Right lobe of liver (tissue), 6 donors: ENCODE measurements at regions not wholly inside any gene's neighbourhood (a gene's known extent, or its start where the extent isn't known, plus 50 kb on each side); places are given as distances from the start of the nearest gene placed in this dataset.
A peak's percentile ranks its signal among the peaks of the same experiment; 100 is the strongest.

Experiments
- ATAC-seq, 4 donors: fragments of 200-7000 bp; cut with Tn5 transposase; one replicate each; pipeline ENCODE4 v1.9.1; 2020; ENCODE audit warnings: mild to moderate bottlenecking in 4 of 4, moderate library complexity in 4 of 4
- DNase-seq, 3 donors: peaks; one replicate each; pipeline ENCODE4 v3.0.0-alpha.2; 2020
- H3K27ac ChIP-seq, 3 donors: fragments of 200-600 bp; one replicate each; pipeline ENCODE4 v1.8.0; 2022
- H3K27me3 ChIP-seq, 2 donors: fragments of 200-600 bp; one replicate each; pipeline ENCODE4 v1.8.0; 2022
- H3K36me3 ChIP-seq, 4 donors: fragments of 200-600 bp; sonication (generic) in 1 of 4; one replicate each; pipeline versions ENCODE4 v1.5.1 to v1.8.0; 2017 to 2022; ENCODE audit warnings: control low read depth in 1 of 4
- H3K4me1 ChIP-seq, 4 donors: fragments of 200-600 bp; sonication (generic) in 1 of 4; one replicate each; pipeline versions ENCODE4 v1.5.1 to v1.8.0; 2017 to 2022; ENCODE audit warnings: control low read depth in 1 of 4
- H3K4me3 ChIP-seq, 3 donors: fragments of 200-600 bp; one replicate each; pipeline ENCODE4 v1.8.0; 2022
- H3K9me3 ChIP-seq, 4 donors: fragments of 200-600 bp; sonication (generic) in 1 of 4; one replicate each; pipeline versions ENCODE4 v1.5.1 to v1.8.0; 2017 to 2022; ENCODE audit warnings: control low read depth in 1 of 4
- CTCF ChIP-seq, 4 donors: fragments of 200-600 bp in 3 of 4; fragments of 450-650 bp in 1 of 4; IDR thresholded peaks; one replicate each; pipeline versions ENCODE4 v1.5.1 to v1.8.0; 2016 to 2022; ENCODE audit warnings: antibody characterized with exemption in 4 of 4, mild to moderate bottlenecking in 2 of 4
- POLR2A ChIP-seq: fragments of 450-650 bp; IDR thresholded peaks from one replicate; pipeline ENCODE4 v1.6.1; 2017; ENCODE audit warnings: antibody characterized with exemption, mild to moderate bottlenecking
- WGBS: methylation state at CpG from one replicate; pipeline ENCODE4 v1.1.6; 2018; ENCODE audit warnings: low coverage, low lambda C conversion rate; ENCODE audit not compliant: insufficient coverage; ENCODE audit errors: missing lambda C conversion rate; 5-methylcytosine and 5-hydroxymethylcytosine counted together
- intact Hi-C, 2 donors: fragments of 100-400 bp; cut with DNase I; formaldehyde crosslinking; loops; one replicate each; pipeline versions ENCODE4 v1.11.2 to v1.14.1; 2022
- donor health status: DM: no; HTN: yes; CAD: no.
- donor health status: DM: no; HTN: no; CAD: no.
- donor health status: DM: no; HTN: no; CAD: no.
- donor health status: DM: no; HTN: yes; CAD: no.
- donor health status: DM: no; HTN: yes; CAD: no.

DNA sequence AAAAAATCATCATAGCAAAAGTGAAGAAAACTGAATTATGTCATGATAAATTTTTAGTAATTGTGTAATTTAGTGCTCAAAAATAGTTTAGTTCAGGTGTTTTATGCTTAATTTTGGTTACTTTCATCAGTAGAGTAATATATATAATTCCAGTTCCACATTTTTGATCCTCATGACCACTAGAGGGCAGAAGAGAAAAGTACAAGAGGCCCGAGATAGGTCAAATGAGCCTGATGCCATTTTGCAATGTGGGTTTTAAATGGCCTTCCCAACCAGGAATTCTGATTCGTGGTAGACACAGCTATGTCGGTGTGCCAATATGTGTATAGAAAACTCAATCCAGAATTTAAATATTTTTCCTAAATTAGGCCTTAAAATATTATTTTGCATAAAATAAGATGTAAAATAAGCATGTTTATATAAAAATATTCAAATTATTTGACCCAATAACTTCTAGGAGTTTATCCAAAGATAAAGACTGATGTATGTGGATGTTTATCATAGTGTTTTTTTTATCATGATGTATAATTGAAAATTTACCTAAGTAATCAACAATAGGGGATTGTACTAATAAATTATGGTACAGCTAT is 159.7 kb upstream of the RPS6KA2 start:
- intact Hi-C loops, result loop anchor here in 1 of 2 donors (10.0 kb wide), 1 partner anchor 358 kb away; no protein-coding TSS in a partner anchor
- DNase-seq (no peak), ATAC-seq (peak; percentile 83 to 90 (median 86))
- TF ChIP-seq POLR2A (no peak), CTCF (IDR thresholded peaks at IDR 0.05) (peak; percentile 68 to 75 (median 74))
- no peak overlapping the region for H3K27ac ChIP-seq
- H3K4me3 ChIP-seq, result no peak overlapping the region
- WGBS, result 0% methylated on average over 3 of the region's 3 CpGs
- no peaks in the 10 kb centered on the region for H3K27me3 ChIP-seq
- no peaks in the 10 kb centered on the region for H3K36me3 ChIP-seq
- H3K4me1 ChIP-seq, result no peaks in the 10 kb centered on the region
- no peaks in the 10 kb centered on the region for H3K9me3 ChIP-seq

DNA sequence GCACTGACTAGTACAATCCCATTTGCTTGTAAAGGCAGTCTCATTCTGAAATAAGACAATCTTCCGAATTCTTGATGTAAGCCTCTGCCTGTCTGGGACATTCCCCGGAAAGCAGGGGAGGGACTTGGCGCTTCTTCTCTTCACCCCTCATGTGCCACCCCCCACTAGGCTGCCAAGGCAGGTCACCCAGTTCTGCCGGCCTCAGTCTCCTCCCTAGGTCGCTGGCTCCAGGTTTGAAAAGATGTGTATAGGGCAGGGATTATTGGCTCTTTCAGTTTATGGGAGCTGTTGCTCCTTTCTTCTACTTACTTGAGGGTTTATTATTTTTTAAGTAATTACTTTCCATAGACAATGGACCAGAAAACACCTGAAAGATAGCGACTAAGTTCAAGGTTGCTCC is 158.1 kb upstream of the RPS6KA2 start:
- no peaks in the 10 kb centered on the region for H3K9me3 ChIP-seq
- no peak for DNase-seq
- no peak overlapping the region for H3K27ac ChIP-seq
- no peaks in the 10 kb centered on the region for H3K36me3 ChIP-seq
- 40% methylated on average over 4 of the region's 6 CpGs for WGBS
- TF ChIP-seq CTCF (IDR thresholded peaks at IDR 0.05), result no peak
- TF ChIP-seq POLR2A, result no peak
- no peak for ATAC-seq
- H3K27me3 ChIP-seq, result no peaks in the 10 kb centered on the region
- no peaks in the 10 kb centered on the region for H3K4me1 ChIP-seq
- intact Hi-C loops, result loop anchor here in 1 of 2 donors (10.0 kb wide), 1 partner anchor 360 kb away; no protein-coding TSS in a partner anchor
- H3K4me3 ChIP-seq, result no peak overlapping the region

- no peak overlapping the region for H3K27ac ChIP-seq
- H3K36me3 ChIP-seq, result no peaks in the 10 kb centered on the region
- ATAC-seq (no peak), DNase-seq (no peak)
- intact Hi-C loops, result loop anchor here in 1 of 2 donors (10.0 kb wide), 1 partner anchor 360 kb away; no protein-coding TSS in a partner anchor
- no peaks in the 10 kb centered on the region for H3K27me3 ChIP-seq
- WGBS, result 63% methylated on average over 5 of the region's 7 CpGs
- TF ChIP-seq CTCF (IDR thresholded peaks at IDR 0.05) (no peak), POLR2A (no peak)
- no peaks in the 10 kb centered on the region for H3K9me3 ChIP-seq
- no peaks in the 10 kb centered on the region for H3K4me1 ChIP-seq
- H3K4me3 ChIP-seq, result no peak overlapping the region
Measured at GRCh38 chr6:166784691-166785090, 157.6 kb upstream of the RPS6KA2 start.

GRCh38 chr6:166782520-166782919 is 155.5 kb upstream of the RPS6KA2 start:
- TF ChIP-seq POLR2A (no peak), CTCF (IDR thresholded peaks at IDR 0.05) (no peak)
- H3K9me3 ChIP-seq, result no peaks in the 10 kb centered on the region
- no peaks in the 10 kb centered on the region for H3K36me3 ChIP-seq
- ATAC-seq (peak in 3 of 4 donors; percentile 12 to 61 (median 40)), DNase-seq (no peak)
- intact Hi-C loops, result loop anchor here in 1 of 2 donors (10.0 kb wide), 1 partner anchor 362 kb away; no protein-coding TSS in a partner anchor
- H3K27ac ChIP-seq, result no peak overlapping the region
- no CpG with 5 or more reads among the region's 10 CpGs for WGBS
- H3K4me3 ChIP-seq, result no peak overlapping the region
- H3K4me1 ChIP-seq, result no peaks in the 10 kb centered on the region
- no peaks in the 10 kb centered on the region for H3K27me3 ChIP-seq
